ENCODE measurements at regions not wholly inside any gene's neighbourhood (a gene's known extent, or its start where the extent isn't known, plus 50 kb on each side); places are given as distances from the start of the nearest gene placed in this dataset.

GRCh38 chr1:217228689-217229088 lies 402.2 kb downstream of the GPATCH2 start:
- no peak for DNase-seq (ENCODE audit: low spot score)
- ATAC-seq (ENCODE audit: low FRiP score): no peak
- no peak for TF ChIP-seq CTCF (IDR thresholded peaks at IDR 0.05)

- no peak for ATAC-seq (ENCODE audit: low FRiP score)
- DNase-seq (ENCODE audit: low spot score): no peak
- TF ChIP-seq CTCF (IDR thresholded peaks at IDR 0.05): no peak
Measured at GRCh38 chr1:217224201-217224600, 406.7 kb downstream of the GPATCH2 start.

GRCh38 chr1:217214551-217214950 lies 416.3 kb downstream of the GPATCH2 start:
- no peak for ATAC-seq (ENCODE audit: low FRiP score)
- no peak for TF ChIP-seq CTCF (IDR thresholded peaks at IDR 0.05)
- no peak for DNase-seq (ENCODE audit: low spot score)

- no peak for TF ChIP-seq CTCF (IDR thresholded peaks at IDR 0.05)
- DNase-seq (ENCODE audit: low spot score) (no peak), ATAC-seq (ENCODE audit: low FRiP score) (no peak)
Measured at GRCh38 chr1:217211486-217211885, 419.4 kb downstream of the GPATCH2 start.

- no peak for DNase-seq (ENCODE audit: low spot score)
- no peak for TF ChIP-seq CTCF (IDR thresholded peaks at IDR 0.05)
- no peak for ATAC-seq (ENCODE audit: low FRiP score)
Measured at GRCh38 chr1:217205578-217205977, 425.3 kb downstream of the GPATCH2 start.

GRCh38 chr1:217196616-217197015 lies 434.3 kb downstream of the GPATCH2 start:
- DNase-seq (ENCODE audit: low spot score): no peak

GRCh38 chr1:217193151-217193550 lies 437.7 kb downstream of the GPATCH2 start:
- ATAC-seq (ENCODE audit: low FRiP score): no peak
- TF ChIP-seq CTCF (IDR thresholded peaks at IDR 0.05): no peak
- no peak for DNase-seq (ENCODE audit: low spot score)

More at GRCh38 chr1:217196616-217197015, 434.3 kb downstream of the GPATCH2 start:
- no peak for TF ChIP-seq CTCF (IDR thresholded peaks at IDR 0.05)
- no peak for ATAC-seq (ENCODE audit: low FRiP score)

Data from omental fat pad (tissue), 3 donors.